ENCODE measurements at regions not wholly inside any gene's neighbourhood (a gene's known extent, or its start where the extent isn't known, plus 50 kb on each side); places are given as distances from the start of the nearest gene placed in this dataset.

- H3K36me3 Mint-ChIP-seq: no peaks in the 10 kb centered on the region
- no peak for DNase-seq (ENCODE audit: low spot score in 2 of 2, unreplicated experiment in 2 of 2)
- no peaks in the 10 kb centered on the region for H3K4me1 Mint-ChIP-seq
- no peak overlapping the region for H3K27ac Mint-ChIP-seq
- H3K27me3 Mint-ChIP-seq (ENCODE audit: low read depth): peaks cover 5% of the 10 kb centered on the region
- no peaks in the 10 kb centered on the region for H3K9me3 Mint-ChIP-seq
- H3K4me3 Mint-ChIP-seq: no peak overlapping the region
- TF ChIP-seq CTCF (IDR thresholded peaks at IDR 0.05; ENCODE audit: unreplicated experiment): no peak
Measured at GRCh38 chr6:167396659-167397490, 72.0 kb downstream of the TTLL2 start.

- H3K4me1 Mint-ChIP-seq: no peaks in the 10 kb centered on the region
- no peak overlapping the region for H3K27ac Mint-ChIP-seq
- no peak for TF ChIP-seq CTCF (IDR thresholded peaks at IDR 0.05; ENCODE audit: unreplicated experiment)
- H3K36me3 Mint-ChIP-seq: no peaks in the 10 kb centered on the region
- DNase-seq (ENCODE audit: low spot score in 2 of 2, unreplicated experiment in 2 of 2): no peak
- H3K4me3 Mint-ChIP-seq: no peak overlapping the region
- peaks cover 6% of the 10 kb centered on the region for H3K27me3 Mint-ChIP-seq (ENCODE audit: low read depth)
- H3K9me3 Mint-ChIP-seq: no peaks in the 10 kb centered on the region
Measured at GRCh38 chr6:167397712-167398111, 72.8 kb downstream of the TTLL2 start.

- no peak for TF ChIP-seq CTCF (IDR thresholded peaks at IDR 0.05; ENCODE audit: unreplicated experiment)
- Mint-ChIP-seq H3K36me3 (no peaks in the 10 kb centered on the region), H3K27ac (no peak overlapping the region), H3K9me3 (no peaks in the 10 kb centered on the region), H3K4me3 (no peak overlapping the region), H3K4me1 (no peaks in the 10 kb centered on the region), H3K27me3 (ENCODE audit: low read depth) (peaks cover 4% of the 10 kb centered on the region)
- DNase-seq (ENCODE audit: low spot score in 2 of 2, unreplicated experiment in 2 of 2): no peak
Measured at GRCh38 chr6:167398214-167399050, 73.5 kb downstream of the TTLL2 start.

- no peak for TF ChIP-seq CTCF (IDR thresholded peaks at IDR 0.05; ENCODE audit: unreplicated experiment)
- H3K4me1 Mint-ChIP-seq: no peaks in the 10 kb centered on the region
Measured at GRCh38 chr6:167399051-167399387, 74.1 kb downstream of the TTLL2 start.

GRCh38 chr6:167399599-167399998 is 74.7 kb downstream of the TTLL2 start:
- no peak for DNase-seq (ENCODE audit: low spot score in 2 of 2, unreplicated experiment in 2 of 2)
- H3K27me3 Mint-ChIP-seq (ENCODE audit: low read depth): peaks cover 7% of the 10 kb centered on the region
- H3K4me3 Mint-ChIP-seq: no peak overlapping the region
- no peaks in the 10 kb centered on the region for H3K4me1 Mint-ChIP-seq
- H3K36me3 Mint-ChIP-seq: no peaks in the 10 kb centered on the region
- TF ChIP-seq CTCF (IDR thresholded peaks at IDR 0.05; ENCODE audit: unreplicated experiment): no peak
- H3K27ac Mint-ChIP-seq: no peak overlapping the region
- H3K9me3 Mint-ChIP-seq: no peaks in the 10 kb centered on the region

More at GRCh38 chr6:167399051-167399387, 74.1 kb downstream of the TTLL2 start:
- H3K9me3 Mint-ChIP-seq: no peaks in the 10 kb centered on the region
- DNase-seq (ENCODE audit: low spot score in 2 of 2, unreplicated experiment in 2 of 2): no peak
- H3K36me3 Mint-ChIP-seq: no peaks in the 10 kb centered on the region
- H3K4me3 Mint-ChIP-seq: no peak overlapping the region
- no peak overlapping the region for H3K27ac Mint-ChIP-seq
- H3K27me3 Mint-ChIP-seq (ENCODE audit: low read depth): peaks cover 4% of the 10 kb centered on the region

All from mesothelial cell of epicardium (in vitro differentiated cells).